Retinal pigment epithelial cell (primary cell): ENCODE measurements at regions not wholly inside any gene's neighbourhood (a gene's known extent, or its start where the extent isn't known, plus 50 kb on each side); places are given as distances from the start of the nearest gene placed in this dataset.

Source experiments
- DNase-seq: peaks from one replicate; pipeline ENCODE4 v3.0.0-alpha.2; 2010; ENCODE audit warnings: low read depth
- H3K4me3 ChIP-seq: 2 replicates; pipeline ENCODE4 v1.5.1; 2011; ENCODE audit warnings: mild to moderate bottlenecking, low read length, control low read depth, moderate library complexity
- TF ChIP-seq, protein P1 (sequence below): conservative IDR thresholded peaks from 2 replicates; pipeline ENCODE4 v1.5.1; 2011; ENCODE audit warnings: low read depth, low read length, control low read depth, inconsistent platforms

DNA sequence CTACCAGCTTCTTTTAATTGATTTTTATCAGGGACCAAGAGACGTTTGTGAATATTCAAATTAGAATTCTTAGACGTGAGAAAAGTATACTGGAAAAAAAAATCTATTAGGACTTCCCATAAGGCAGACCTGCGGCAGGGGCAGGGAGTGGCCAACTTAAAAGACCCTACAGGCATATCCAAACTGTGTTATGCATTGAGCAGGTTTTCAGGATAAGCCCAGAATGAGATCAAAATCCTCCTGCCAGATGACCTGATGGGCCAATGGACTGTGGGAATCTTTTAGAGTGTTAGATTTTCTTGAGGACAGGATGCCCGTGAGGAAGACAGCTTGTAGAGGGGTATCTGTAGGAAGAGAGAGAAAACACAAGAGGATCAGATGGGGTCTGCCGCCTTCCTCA, 391.5 kb downstream of the CD83 start:
- H3K4me3 ChIP-seq, result no peak overlapping the region
- TF ChIP-seq, protein P1, sequence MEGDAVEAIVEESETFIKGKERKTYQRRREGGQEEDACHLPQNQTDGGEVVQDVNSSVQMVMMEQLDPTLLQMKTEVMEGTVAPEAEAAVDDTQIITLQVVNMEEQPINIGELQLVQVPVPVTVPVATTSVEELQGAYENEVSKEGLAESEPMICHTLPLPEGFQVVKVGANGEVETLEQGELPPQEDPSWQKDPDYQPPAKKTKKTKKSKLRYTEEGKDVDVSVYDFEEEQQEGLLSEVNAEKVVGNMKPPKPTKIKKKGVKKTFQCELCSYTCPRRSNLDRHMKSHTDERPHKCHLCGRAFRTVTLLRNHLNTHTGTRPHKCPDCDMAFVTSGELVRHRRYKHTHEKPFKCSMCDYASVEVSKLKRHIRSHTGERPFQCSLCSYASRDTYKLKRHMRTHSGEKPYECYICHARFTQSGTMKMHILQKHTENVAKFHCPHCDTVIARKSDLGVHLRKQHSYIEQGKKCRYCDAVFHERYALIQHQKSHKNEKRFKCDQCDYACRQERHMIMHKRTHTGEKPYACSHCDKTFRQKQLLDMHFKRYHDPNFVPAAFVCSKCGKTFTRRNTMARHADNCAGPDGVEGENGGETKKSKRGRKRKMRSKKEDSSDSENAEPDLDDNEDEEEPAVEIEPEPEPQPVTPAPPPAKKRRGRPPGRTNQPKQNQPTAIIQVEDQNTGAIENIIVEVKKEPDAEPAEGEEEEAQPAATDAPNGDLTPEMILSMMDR, result no peak
- DNase-seq, result no peak

GRCh38 chr6:14510038-14510437, 392.5 kb downstream of the CD83 start:
- TF ChIP-seq, protein P1, result no peak
- no peak for DNase-seq
- no peak overlapping the region for H3K4me3 ChIP-seq

- no peak overlapping the region for H3K4me3 ChIP-seq
- TF ChIP-seq, protein P1, result no peak
- DNase-seq, result no peak
Measured at GRCh38 chr6:14511061-14511586, 393.6 kb downstream of the CD83 start.

GRCh38 chr6:14512246-14512645, 394.7 kb downstream of the CD83 start:
- H3K4me3 ChIP-seq, result no peak overlapping the region
- no peak for DNase-seq
- TF ChIP-seq, protein P1, result no peak

- TF ChIP-seq, protein P1, result no peak
- DNase-seq, result no peak
- no peak overlapping the region for H3K4me3 ChIP-seq
Measured at GRCh38 chr6:14513496-14514393, 396.2 kb downstream of the CD83 start.

DNA sequence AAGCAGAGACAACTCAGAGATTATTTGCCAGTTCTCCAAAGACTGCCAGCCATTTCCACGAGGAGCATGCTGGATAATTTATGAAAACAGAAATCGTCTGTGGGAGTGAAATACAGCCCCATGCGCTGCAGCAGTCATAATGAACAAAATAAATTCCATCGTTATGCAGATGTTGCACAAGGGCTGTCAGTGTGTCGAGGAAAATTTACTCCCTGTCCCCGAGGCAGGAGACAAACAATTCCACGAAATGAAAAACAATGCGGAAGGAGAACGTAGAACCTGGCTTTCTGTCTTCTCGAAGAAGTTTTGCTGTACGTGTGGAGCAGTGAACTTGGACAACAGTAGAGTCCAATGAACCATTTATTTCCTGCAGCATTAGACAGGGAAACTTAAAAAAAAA, 399.4 kb downstream of the CD83 start:
- no peak for DNase-seq
- TF ChIP-seq, protein P1, result no peak
- H3K4me3 ChIP-seq, result no peak overlapping the region
